NT2/D1 (cell line): ENCODE measurements at regions not wholly inside any gene's neighbourhood (a gene's known extent, or its start where the extent isn't known, plus 50 kb on each side); places are given as distances from the start of the nearest gene placed in this dataset.

Experiments
- SUZ12 ChIP-seq: IDR thresholded peaks from 2 replicates; pipeline ENCODE4 v1.6.1; 2011; ENCODE audit not compliant: insufficient read length, insufficient read depth; ENCODE audit errors: extremely low read depth
- YY1 ChIP-seq: IDR thresholded peaks from 2 replicates; pipeline ENCODE4 v1.6.1; 2011; ENCODE audit not compliant: insufficient read length, insufficient read depth
- ZNF274 ChIP-seq: IDR thresholded peaks from 2 replicates; pipeline ENCODE4 v1.6.1; 2011; ENCODE audit warnings: mild to moderate bottlenecking, low read depth, low read length

DNA sequence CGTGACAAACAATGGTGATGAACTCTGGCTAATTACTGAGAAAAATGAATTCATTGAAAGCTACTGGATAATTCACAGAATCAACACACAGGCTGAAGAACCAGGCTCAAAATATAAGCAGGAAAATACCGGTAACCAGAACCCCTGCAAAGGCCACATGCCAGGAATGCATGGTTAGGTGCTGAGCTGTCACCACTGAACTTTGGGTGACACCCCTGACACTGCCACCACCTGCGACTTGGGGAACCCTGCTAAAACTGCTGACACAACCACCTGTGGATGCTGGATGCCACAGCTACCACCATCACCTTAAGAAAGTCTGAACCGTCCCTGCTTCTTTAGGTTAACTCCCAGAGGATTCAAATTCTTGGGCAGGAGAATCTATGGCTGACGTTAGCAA, 72.0 kb upstream of the NR4A3 start:
- TF ChIP-seq SUZ12 (no peak), YY1 (no peak), ZNF274 (no peak)
